Hepatocyte (in vitro differentiated cells): ENCODE measurements at regions not wholly inside any gene's neighbourhood (a gene's known extent, or its start where the extent isn't known, plus 50 kb on each side); places are given as distances from the start of the nearest gene placed in this dataset.

ENCODE experiments used
- DNase-seq: peaks from one replicate; pipeline ENCODE4 v3.0.0-alpha.2; 2016; ENCODE audit warnings: low spot score
- H2AFZ ChIP-seq: fragments of 200-600 bp; sonication (generic); 2 replicates; pipeline ENCODE4 v1.6.0; 2016; ENCODE audit warnings: antibody characterized with exemption, mild to moderate bottlenecking
- H3K27ac ChIP-seq: fragments of 200-600 bp; sonication (generic); 2 replicates; pipeline ENCODE4 v1.5.1; 2016; ENCODE audit warnings: mild to moderate bottlenecking
- H3K27me3 ChIP-seq: fragments of 200-600 bp; sonication (generic); 2 replicates; pipeline ENCODE4 v1.6.1; 2016
- H3K36me3 ChIP-seq: fragments of 200-600 bp; sonication (generic); replicated peaks from 2 replicates; pipeline ENCODE4 v1.5.1; 2016; ENCODE audit warnings: low read depth; ENCODE audit not compliant: insufficient read depth
- H3K4me1 ChIP-seq: fragments of 200-600 bp; sonication (generic); 2 replicates; pipeline ENCODE4 v1.5.1; 2016; ENCODE audit warnings: mild to moderate bottlenecking, moderate library complexity; ENCODE audit not compliant: insufficient read depth
- H3K4me2 ChIP-seq: fragments of 200-600 bp; sonication (generic); 2 replicates; pipeline ENCODE4 v1.6.0; 2016
- H3K4me3 ChIP-seq: fragments of 200-600 bp; sonication (generic); 2 replicates; pipeline ENCODE4 v1.5.1; 2016; ENCODE audit warnings: mild to moderate bottlenecking
- H3K79me2 ChIP-seq: fragments of 200-600 bp; sonication (generic); 2 replicates; pipeline ENCODE4 v1.6.0; 2017; ENCODE audit warnings: mild to moderate bottlenecking
- H3K9me2 ChIP-seq: fragments of 200-600 bp; sonication (generic); replicated peaks from 2 replicates; pipeline ENCODE4 v1.6.0; 2017; ENCODE audit warnings: mild to moderate bottlenecking; ENCODE audit not compliant: insufficient read depth
- H3K9me3 ChIP-seq: fragments of 200-600 bp; sonication (generic); 2 replicates; pipeline ENCODE4 v1.5.1; 2016; ENCODE audit warnings: low read depth, mild to moderate bottlenecking
- H4K20me1 ChIP-seq: fragments of 200-600 bp; sonication (generic); 2 replicates; pipeline ENCODE4 v1.6.0; 2016; ENCODE audit warnings: mild to moderate bottlenecking; ENCODE audit not compliant: insufficient read depth, poor library complexity, severe bottlenecking
- EZH2 ChIP-seq: fragments of 200-600 bp; sonication (generic); IDR thresholded peaks from 2 replicates; pipeline ENCODE4 v1.6.1; 2016; ENCODE audit warnings: antibody characterized with exemption, mild to moderate bottlenecking, borderline replicate concordance
- EZH2phosphoT487 ChIP-seq: fragments of 200-600 bp; sonication (generic); IDR thresholded peaks from one replicate; pipeline ENCODE4 v1.6.1; 2018; ENCODE audit warnings: antibody characterized with exemption, mild to moderate bottlenecking, low read depth, moderate library complexity; ENCODE audit not compliant: unreplicated experiment, severe bottlenecking
- WGBS: methylation state at CpG from one replicate; pipeline ENCODE4 v1.1.6; 2016; ENCODE audit warnings: low lambda C conversion rate; ENCODE audit errors: missing lambda C conversion rate; 5-methylcytosine and 5-hydroxymethylcytosine counted together
- TF ChIP-seq, protein P1 (sequence below): fragments of 200-600 bp; sonication (generic); IDR thresholded peaks from 2 replicates; pipeline ENCODE4 v1.5.1; 2016; ENCODE audit warnings: antibody characterized with exemption, mild to moderate bottlenecking; ENCODE audit not compliant: poor library complexity

DNA sequence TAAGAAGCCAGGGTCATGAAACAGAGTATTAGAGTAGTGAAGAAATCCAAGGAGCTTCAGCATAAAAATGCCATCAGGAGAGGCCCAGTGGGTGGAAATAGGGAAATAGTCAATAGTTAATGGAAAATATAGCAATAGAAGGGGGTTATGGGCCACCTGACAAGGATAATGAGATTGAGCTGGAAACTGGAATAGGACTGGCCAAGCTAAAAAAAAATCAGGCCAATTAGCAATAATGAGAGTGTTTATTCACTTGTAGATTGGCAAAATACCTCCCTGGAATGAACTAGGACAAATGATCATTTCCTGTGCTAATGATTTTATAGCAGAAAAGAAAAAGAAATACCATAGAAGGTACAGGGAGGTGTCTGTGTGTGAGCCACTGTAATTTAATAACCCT lies 97.9 kb downstream of the PLCE1 start:
- Histone ChIP-seq H4K20me1 (no peaks in the 10 kb centered on the region), H3K4me2 (no peak overlapping the region), H3K4me1 (peaks cover 6% of the 10 kb centered on the region), H3K79me2 (peaks cover 7% of the 10 kb centered on the region), H3K27me3 (no peaks in the 10 kb centered on the region), H3K4me3 (no peak overlapping the region), H2AFZ (no peak overlapping the region), H3K9me3 (no peaks in the 10 kb centered on the region), H3K36me3 (no peaks in the 10 kb centered on the region), H3K9me2 (no peaks in the 10 kb centered on the region), H3K27ac (no peak overlapping the region)
- TF ChIP-seq EZH2phosphoT487 = no peak
- TF ChIP-seq, protein P1, sequence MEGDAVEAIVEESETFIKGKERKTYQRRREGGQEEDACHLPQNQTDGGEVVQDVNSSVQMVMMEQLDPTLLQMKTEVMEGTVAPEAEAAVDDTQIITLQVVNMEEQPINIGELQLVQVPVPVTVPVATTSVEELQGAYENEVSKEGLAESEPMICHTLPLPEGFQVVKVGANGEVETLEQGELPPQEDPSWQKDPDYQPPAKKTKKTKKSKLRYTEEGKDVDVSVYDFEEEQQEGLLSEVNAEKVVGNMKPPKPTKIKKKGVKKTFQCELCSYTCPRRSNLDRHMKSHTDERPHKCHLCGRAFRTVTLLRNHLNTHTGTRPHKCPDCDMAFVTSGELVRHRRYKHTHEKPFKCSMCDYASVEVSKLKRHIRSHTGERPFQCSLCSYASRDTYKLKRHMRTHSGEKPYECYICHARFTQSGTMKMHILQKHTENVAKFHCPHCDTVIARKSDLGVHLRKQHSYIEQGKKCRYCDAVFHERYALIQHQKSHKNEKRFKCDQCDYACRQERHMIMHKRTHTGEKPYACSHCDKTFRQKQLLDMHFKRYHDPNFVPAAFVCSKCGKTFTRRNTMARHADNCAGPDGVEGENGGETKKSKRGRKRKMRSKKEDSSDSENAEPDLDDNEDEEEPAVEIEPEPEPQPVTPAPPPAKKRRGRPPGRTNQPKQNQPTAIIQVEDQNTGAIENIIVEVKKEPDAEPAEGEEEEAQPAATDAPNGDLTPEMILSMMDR = no peak
- no peak for TF ChIP-seq EZH2
- no peak for DNase-seq

DNA sequence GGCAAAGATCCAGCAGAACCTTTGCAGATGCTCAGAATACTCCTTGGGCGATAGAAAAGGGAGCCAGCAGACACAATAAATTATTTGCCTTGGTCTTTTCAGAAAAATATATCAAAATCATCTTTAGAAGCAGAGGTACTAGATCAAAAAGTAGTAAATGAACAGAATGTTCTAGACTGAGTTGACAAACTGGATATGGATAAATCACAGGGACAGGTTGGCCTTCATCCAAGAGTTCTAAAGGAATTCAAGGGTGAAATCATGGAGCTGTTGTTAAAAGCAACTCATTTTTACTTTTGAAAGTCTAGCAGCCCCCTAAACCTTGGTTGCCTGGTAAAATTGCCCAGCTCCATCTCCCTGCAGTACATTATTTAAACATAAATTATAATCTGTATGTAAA lies 99.1 kb downstream of the PLCE1 start:
- Histone ChIP-seq H3K27me3 (no peaks in the 10 kb centered on the region), H3K4me2 (no peak overlapping the region), H3K9me2 (no peaks in the 10 kb centered on the region), H3K9me3 (no peaks in the 10 kb centered on the region), H2AFZ (no peak overlapping the region), H3K79me2 (peaks cover 7% of the 10 kb centered on the region), H3K27ac (no peak overlapping the region), H3K36me3 (no peaks in the 10 kb centered on the region), H3K4me1 (peaks cover 6% of the 10 kb centered on the region), H3K4me3 (no peak overlapping the region), H4K20me1 (no peaks in the 10 kb centered on the region)
- DNase-seq = no peak
- TF ChIP-seq EZH2phosphoT487 (no peak), EZH2 (no peak)
- TF ChIP-seq, protein P1 = no peak
- WGBS = 93% methylated on average over 1 of the region's 1 CpG

DNA sequence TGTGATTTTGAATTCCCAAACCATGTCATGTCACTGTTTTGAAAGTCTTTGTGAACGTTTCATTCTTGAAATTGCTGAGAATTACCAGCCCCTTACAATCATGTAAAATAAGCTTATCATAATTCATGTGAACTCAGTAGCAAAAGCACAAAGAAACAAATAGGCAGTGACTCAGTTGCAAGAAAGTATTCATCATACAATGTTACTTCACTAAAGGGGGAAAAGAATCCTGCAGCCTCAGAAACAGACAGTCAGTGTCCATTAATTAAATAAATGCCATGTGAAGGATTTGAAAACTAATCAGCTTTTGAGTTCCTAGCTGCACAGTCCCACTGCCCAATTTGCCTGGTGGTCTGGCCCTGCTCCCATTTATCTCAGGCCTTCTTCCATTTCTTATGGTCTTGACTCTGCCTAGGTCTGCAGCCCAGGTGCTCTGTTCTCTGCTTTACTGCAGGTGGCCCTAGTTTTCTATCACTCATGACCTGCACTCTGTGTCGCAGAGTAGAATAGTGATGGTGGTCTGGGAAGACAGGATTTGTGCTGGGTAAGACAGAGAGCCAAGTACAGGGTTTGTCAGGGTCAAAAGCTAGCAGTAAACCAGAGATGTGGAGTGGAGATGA lies 99.7 kb downstream of the PLCE1 start:
- TF ChIP-seq, protein P1 = no peak
- no peak for TF ChIP-seq EZH2
- TF ChIP-seq EZH2phosphoT487 = no peak
- H3K4me1 ChIP-seq = peaks cover 6% of the 10 kb centered on the region
- H3K27ac ChIP-seq = no peak overlapping the region
- DNase-seq = no peak
- no peaks in the 10 kb centered on the region for H3K9me2 ChIP-seq
- H2AFZ ChIP-seq = no peak overlapping the region
- no peak overlapping the region for H3K4me2 ChIP-seq
- H3K36me3 ChIP-seq = no peaks in the 10 kb centered on the region
- no peak overlapping the region for H3K4me3 ChIP-seq
- H3K9me3 ChIP-seq = no peaks in the 10 kb centered on the region
- WGBS = 79% methylated on average over 2 of the region's 2 CpGs
- peaks cover 7% of the 10 kb centered on the region for H3K79me2 ChIP-seq
- H3K27me3 ChIP-seq = no peaks in the 10 kb centered on the region
- no peaks in the 10 kb centered on the region for H4K20me1 ChIP-seq

DNA sequence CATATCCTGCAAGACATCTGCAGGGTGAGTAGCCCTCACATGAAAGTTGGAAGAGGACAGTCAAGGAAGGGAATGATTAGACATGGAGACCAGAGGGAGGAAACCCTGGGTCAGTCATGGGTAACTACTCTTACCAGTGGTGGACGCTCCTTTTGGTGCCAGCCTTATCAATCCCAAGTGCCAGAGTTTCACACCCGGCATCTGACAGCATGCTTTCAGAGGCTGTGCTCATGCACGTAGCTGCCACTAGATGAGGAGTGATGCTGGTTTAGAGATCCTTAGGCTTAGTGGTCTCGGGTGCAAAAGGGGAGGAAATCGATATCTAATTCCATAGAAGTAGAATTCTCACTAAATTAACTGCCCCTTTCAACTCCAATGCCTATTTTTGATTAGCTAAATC lies 100.8 kb downstream of the PLCE1 start:
- TF ChIP-seq EZH2 (no peak), EZH2phosphoT487 (no peak)
- TF ChIP-seq, protein P1 = no peak
- Histone ChIP-seq H3K4me3 (no peak overlapping the region), H3K9me3 (no peaks in the 10 kb centered on the region), H3K9me2 (no peaks in the 10 kb centered on the region), H3K4me1 (peaks cover 6% of the 10 kb centered on the region), H3K36me3 (no peaks in the 10 kb centered on the region), H3K79me2 (peaks cover 7% of the 10 kb centered on the region), H3K27ac (no peak overlapping the region), H3K27me3 (no peaks in the 10 kb centered on the region), H4K20me1 (no peaks in the 10 kb centered on the region), H2AFZ (no peak overlapping the region), H3K4me2 (no peak overlapping the region)
- WGBS = 95% methylated on average over 5 of the region's 5 CpGs
- no peak for DNase-seq
